ENCODE measurements at regions not wholly inside any gene's neighbourhood (a gene's known extent, or its start where the extent isn't known, plus 50 kb on each side); places are given as distances from the start of the nearest gene placed in this dataset.

DNA sequence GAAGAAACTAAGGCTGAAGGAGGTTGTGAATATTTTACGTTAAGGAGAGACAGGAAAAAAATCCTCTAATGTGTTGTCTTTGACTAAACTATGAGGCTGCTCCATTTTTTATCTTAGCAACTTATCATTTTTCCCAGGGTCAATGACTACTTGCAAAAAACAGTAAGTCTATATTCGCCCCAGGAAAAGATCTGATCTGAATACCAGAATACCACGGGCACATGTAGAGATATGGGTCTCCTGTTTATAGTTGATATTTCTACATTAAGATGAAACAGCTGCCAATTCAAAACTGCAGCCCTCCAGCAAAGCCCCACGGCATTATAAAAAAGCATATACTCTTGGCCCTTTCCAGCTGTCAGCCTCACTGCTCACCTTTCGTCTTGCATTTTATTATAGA is 358.4 kb downstream of the SH2D4B start:
- Histone ChIP-seq H3K9me3 (no peaks in the 10 kb centered on the region), H3K4me3 (ENCODE audit: low read depth, low read length) (no peak overlapping the region), H3K36me3 (ENCODE audit: control insufficient read depth, insufficient read depth, low read length) (no peaks in the 10 kb centered on the region), H3K4me1 (no peaks in the 10 kb centered on the region), H3K27me3 (replicated peaks; ENCODE audit: control insufficient read depth, insufficient read depth, low read length) (no peaks in the 10 kb centered on the region)
- no peaks in the 10 kb centered on the region for H3K36me3 Mint-ChIP-seq (ENCODE audit: insufficient read depth, unreplicated experiment)
- no peak overlapping the region for H3K4me3 Mint-ChIP-seq (ENCODE audit: unreplicated experiment)
- intact Hi-C loops (cut with micrococcal nuclease; ENCODE audit: unreplicated experiment) = no loop called here
- H3K4me1 Mint-ChIP-seq (ENCODE audit: low read depth, unreplicated experiment) = peaks cover 6% of the 10 kb centered on the region
- no peak overlapping the region for H3K27ac Mint-ChIP-seq (ENCODE audit: unreplicated experiment)
- no peak for DNase-seq
- TF ChIP-seq, protein P1, sequence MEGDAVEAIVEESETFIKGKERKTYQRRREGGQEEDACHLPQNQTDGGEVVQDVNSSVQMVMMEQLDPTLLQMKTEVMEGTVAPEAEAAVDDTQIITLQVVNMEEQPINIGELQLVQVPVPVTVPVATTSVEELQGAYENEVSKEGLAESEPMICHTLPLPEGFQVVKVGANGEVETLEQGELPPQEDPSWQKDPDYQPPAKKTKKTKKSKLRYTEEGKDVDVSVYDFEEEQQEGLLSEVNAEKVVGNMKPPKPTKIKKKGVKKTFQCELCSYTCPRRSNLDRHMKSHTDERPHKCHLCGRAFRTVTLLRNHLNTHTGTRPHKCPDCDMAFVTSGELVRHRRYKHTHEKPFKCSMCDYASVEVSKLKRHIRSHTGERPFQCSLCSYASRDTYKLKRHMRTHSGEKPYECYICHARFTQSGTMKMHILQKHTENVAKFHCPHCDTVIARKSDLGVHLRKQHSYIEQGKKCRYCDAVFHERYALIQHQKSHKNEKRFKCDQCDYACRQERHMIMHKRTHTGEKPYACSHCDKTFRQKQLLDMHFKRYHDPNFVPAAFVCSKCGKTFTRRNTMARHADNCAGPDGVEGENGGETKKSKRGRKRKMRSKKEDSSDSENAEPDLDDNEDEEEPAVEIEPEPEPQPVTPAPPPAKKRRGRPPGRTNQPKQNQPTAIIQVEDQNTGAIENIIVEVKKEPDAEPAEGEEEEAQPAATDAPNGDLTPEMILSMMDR (IDR thresholded peaks at IDR 0.05; ENCODE audit: insufficient read depth in 1 of 2, low read depth in 1 of 2, low read length in 1 of 2, severe bottlenecking in 1 of 2, unreplicated experiment in 1 of 2) = no peak
- BruUV-seq (replicated peaks) = no TSS peak
- CTCF ChIA-PET = no interaction called here
- H3K27me3 Mint-ChIP-seq (ENCODE audit: insufficient read depth, unreplicated experiment) = peaks cover 4% of the 10 kb centered on the region
- POLR2A ChIA-PET = no interaction called here
- H3K9me3 Mint-ChIP-seq (ENCODE audit: unreplicated experiment) = no peaks in the 10 kb centered on the region

DNA sequence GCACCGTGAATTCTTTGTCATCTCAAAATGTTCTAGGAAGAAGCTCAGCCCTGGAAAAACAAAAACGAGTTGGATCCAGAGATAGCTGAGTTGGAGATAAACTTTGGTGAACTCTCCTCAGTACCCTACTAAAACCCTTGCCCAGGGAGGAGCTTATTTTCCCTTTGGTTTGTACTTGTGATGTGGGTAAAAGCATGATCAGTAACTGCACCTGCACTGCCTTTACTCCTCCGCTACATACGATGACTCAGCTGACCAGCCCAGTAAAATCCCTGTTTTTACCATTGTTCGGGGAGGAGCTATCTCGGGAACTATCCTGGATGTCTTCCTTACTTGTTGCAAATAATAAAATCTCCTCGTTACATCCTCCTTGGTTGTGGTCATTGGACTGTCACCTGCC is 359.3 kb downstream of the SH2D4B start:
- Mint-ChIP-seq H3K27ac (ENCODE audit: unreplicated experiment) (no peak overlapping the region), H3K27me3 (ENCODE audit: insufficient read depth, unreplicated experiment) (peaks cover 4% of the 10 kb centered on the region), H3K36me3 (ENCODE audit: insufficient read depth, unreplicated experiment) (no peaks in the 10 kb centered on the region), H3K4me1 (ENCODE audit: low read depth, unreplicated experiment) (peaks cover 6% of the 10 kb centered on the region), H3K4me3 (ENCODE audit: unreplicated experiment) (no peak overlapping the region), H3K9me3 (ENCODE audit: unreplicated experiment) (no peaks in the 10 kb centered on the region)
- CTCF ChIA-PET = no interaction called here
- no peak for DNase-seq
- H3K4me1 ChIP-seq = no peaks in the 10 kb centered on the region
- BruUV-seq (replicated peaks) = no TSS peak
- H3K9me3 ChIP-seq = no peaks in the 10 kb centered on the region
- no peaks in the 10 kb centered on the region for H3K27me3 ChIP-seq (replicated peaks; ENCODE audit: control insufficient read depth, insufficient read depth, low read length)
- POLR2A ChIA-PET = no interaction called here
- H3K36me3 ChIP-seq (ENCODE audit: control insufficient read depth, insufficient read depth, low read length) = no peaks in the 10 kb centered on the region
- no peak overlapping the region for H3K4me3 ChIP-seq (ENCODE audit: low read depth, low read length)
- intact Hi-C loops (cut with micrococcal nuclease; ENCODE audit: unreplicated experiment) = no loop called here
- TF ChIP-seq, protein P1 (IDR thresholded peaks at IDR 0.05; ENCODE audit: insufficient read depth in 1 of 2, low read depth in 1 of 2, low read length in 1 of 2, severe bottlenecking in 1 of 2, unreplicated experiment in 1 of 2) = no peak

DNA sequence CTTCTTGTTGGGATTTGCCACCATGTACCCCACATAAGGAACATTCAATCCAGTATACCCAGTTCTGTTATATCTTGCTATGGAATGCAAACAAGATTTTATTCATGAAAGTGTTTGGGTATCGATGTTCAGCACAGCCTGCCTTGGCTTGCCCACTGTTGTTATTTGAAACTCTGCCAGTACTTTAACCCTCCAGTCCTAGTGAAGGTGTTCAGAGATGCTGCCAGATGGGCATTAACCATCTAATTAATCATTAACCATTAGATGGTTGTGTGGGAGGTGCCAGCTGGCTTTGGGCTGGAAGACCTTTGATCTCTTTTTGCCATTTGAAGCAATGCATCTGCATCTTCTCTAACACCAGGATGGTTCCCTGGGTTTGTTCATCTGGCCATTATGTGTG is 363.0 kb downstream of the SH2D4B start:
- Histone ChIP-seq H3K4me3 (ENCODE audit: low read depth, low read length) (no peak overlapping the region), H3K36me3 (ENCODE audit: control insufficient read depth, insufficient read depth, low read length) (no peaks in the 10 kb centered on the region), H3K27me3 (replicated peaks; ENCODE audit: control insufficient read depth, insufficient read depth, low read length) (no peaks in the 10 kb centered on the region), H3K9me3 (no peaks in the 10 kb centered on the region), H3K4me1 (no peaks in the 10 kb centered on the region)
- no TSS peak for BruUV-seq (replicated peaks)
- no peak overlapping the region for H3K27ac Mint-ChIP-seq (ENCODE audit: unreplicated experiment)
- CTCF ChIA-PET = interaction anchor here (0.6 kb wide), 1 partner anchor 236 kb away, joined by 4 read pairs; no protein-coding TSS in a partner anchor
- no peak for DNase-seq
- intact Hi-C loops (cut with micrococcal nuclease; ENCODE audit: unreplicated experiment) = no loop called here
- TF ChIP-seq, protein P1 (IDR thresholded peaks at IDR 0.05; ENCODE audit: insufficient read depth in 1 of 2, low read depth in 1 of 2, low read length in 1 of 2, severe bottlenecking in 1 of 2, unreplicated experiment in 1 of 2) = no peak
- peaks cover 6% of the 10 kb centered on the region for H3K4me1 Mint-ChIP-seq (ENCODE audit: low read depth, unreplicated experiment)
- H3K27me3 Mint-ChIP-seq (ENCODE audit: insufficient read depth, unreplicated experiment) = peaks cover 4% of the 10 kb centered on the region
- no peaks in the 10 kb centered on the region for H3K36me3 Mint-ChIP-seq (ENCODE audit: insufficient read depth, unreplicated experiment)
- POLR2A ChIA-PET = no interaction called here
- no peaks in the 10 kb centered on the region for H3K9me3 Mint-ChIP-seq (ENCODE audit: unreplicated experiment)
- H3K4me3 Mint-ChIP-seq (ENCODE audit: unreplicated experiment) = no peak overlapping the region
